ENCODE measurements at regions not wholly inside any gene's neighbourhood (a gene's known extent, or its start where the extent isn't known, plus 50 kb on each side); places are given as distances from the start of the nearest gene placed in this dataset.

DNA sequence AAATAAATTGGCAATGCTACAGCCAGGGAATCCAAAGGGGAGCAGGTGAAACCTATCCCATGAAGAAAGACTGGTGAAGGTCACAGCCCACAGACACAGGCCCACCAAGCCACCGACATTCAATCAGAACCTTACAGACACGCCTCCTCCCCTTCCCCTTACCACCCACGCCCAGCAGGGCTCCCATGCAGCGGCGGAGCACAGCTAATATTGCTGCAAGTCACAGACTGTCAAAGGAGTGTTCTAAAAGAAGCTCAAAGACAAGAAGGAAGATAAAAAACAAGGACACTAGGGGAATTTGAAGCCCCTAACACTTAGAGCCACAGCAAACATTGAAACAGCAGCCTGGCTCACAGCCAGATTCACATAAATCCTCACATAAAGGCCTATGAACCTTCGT lies 91.2 kb downstream of the MED10 start:
- H4K20me1 ChIP-seq (replicated peaks; ENCODE audit: control insufficient read depth, extremely low read depth, insufficient read depth, low read length) = no peaks in the 10 kb centered on the region
- FAIRE-seq = no peak
- CTCF ChIA-PET = no interaction called here

More for the DNA sequence above, 91.2 kb downstream of the MED10 start:
- Histone ChIP-seq H3K79me2 (ENCODE audit: control insufficient read depth, insufficient read depth, low read length) (no peaks in the 10 kb centered on the region), H3K9ac (replicated peaks; ENCODE audit: extremely low read depth, insufficient read depth, low read length) (no peak overlapping the region), H3K27me3 (ENCODE audit: control insufficient read depth in 2 of 2, insufficient read depth in 2 of 2, low read length in 2 of 2) (no peaks in the 10 kb centered on the region), H3K9me3 (replicated peaks; ENCODE audit: control insufficient read depth, insufficient read depth, low read length) (no peaks in the 10 kb centered on the region), H3K36me3 (ENCODE audit: control insufficient read depth in 2 of 2, extremely low read depth in 1 of 2, insufficient read depth in 2 of 2, low read length in 2 of 2) (no peaks in the 10 kb centered on the region), H3K4me3 (replicated peaks in 1 of 3; ENCODE audit: insufficient read depth in 1 of 3, low read depth in 1 of 3, low read length in 3 of 3) (no peak overlapping the region), H3K4me1 (ENCODE audit: control insufficient read depth, extremely low read depth, insufficient read depth, low read length) (no peaks in the 10 kb centered on the region), H2AFZ (ENCODE audit: low read depth, low read length) (no peak overlapping the region), H3K27ac (ENCODE audit: insufficient read depth, low read depth, low read length) (no peak overlapping the region), H3K4me2 (ENCODE audit: insufficient read depth, low read length) (no peak overlapping the region), H3K9me1 (replicated peaks; ENCODE audit: control insufficient read depth, extremely low read depth, insufficient read depth, low read length) (no peaks in the 10 kb centered on the region)
- TF ChIP-seq JUN (IDR thresholded peaks at IDR 0.05; ENCODE audit: borderline replicate concordance, insufficient read depth, insufficient read length, low read depth) = no peak
- TF ChIP-seq, protein P1, sequence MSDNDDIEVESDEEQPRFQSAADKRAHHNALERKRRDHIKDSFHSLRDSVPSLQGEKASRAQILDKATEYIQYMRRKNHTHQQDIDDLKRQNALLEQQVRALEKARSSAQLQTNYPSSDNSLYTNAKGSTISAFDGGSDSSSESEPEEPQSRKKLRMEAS (IDR thresholded peaks at IDR 0.05; ENCODE audit: insufficient read depth, insufficient read length) = no peak
- TF ChIP-seq POLR2A (IDR thresholded peaks at IDR 0.05; ENCODE audit: low read depth, low read length) = no peak
- TF ChIP-seq MYC (IDR thresholded peaks at IDR 0.05; ENCODE audit: low read depth, low read length) = no peak
- TF ChIP-seq POLR2AphosphoS5 (IDR thresholded peaks at IDR 0.05; ENCODE audit: insufficient read depth, low read depth, low read length) = no peak
- no peak for TF ChIP-seq EZH2 (IDR thresholded peaks at IDR 0.05; ENCODE audit: borderline replicate concordance, low read depth, low read length, severe bottlenecking)
- TF ChIP-seq, protein P2, sequence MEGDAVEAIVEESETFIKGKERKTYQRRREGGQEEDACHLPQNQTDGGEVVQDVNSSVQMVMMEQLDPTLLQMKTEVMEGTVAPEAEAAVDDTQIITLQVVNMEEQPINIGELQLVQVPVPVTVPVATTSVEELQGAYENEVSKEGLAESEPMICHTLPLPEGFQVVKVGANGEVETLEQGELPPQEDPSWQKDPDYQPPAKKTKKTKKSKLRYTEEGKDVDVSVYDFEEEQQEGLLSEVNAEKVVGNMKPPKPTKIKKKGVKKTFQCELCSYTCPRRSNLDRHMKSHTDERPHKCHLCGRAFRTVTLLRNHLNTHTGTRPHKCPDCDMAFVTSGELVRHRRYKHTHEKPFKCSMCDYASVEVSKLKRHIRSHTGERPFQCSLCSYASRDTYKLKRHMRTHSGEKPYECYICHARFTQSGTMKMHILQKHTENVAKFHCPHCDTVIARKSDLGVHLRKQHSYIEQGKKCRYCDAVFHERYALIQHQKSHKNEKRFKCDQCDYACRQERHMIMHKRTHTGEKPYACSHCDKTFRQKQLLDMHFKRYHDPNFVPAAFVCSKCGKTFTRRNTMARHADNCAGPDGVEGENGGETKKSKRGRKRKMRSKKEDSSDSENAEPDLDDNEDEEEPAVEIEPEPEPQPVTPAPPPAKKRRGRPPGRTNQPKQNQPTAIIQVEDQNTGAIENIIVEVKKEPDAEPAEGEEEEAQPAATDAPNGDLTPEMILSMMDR (IDR thresholded peaks at IDR 0.05; ENCODE audit: extremely low read depth in 1 of 2, insufficient read depth in 1 of 2, low read depth in 1 of 2, low read length in 2 of 2) = no peak
- TF ChIP-seq GATA2 (IDR thresholded peaks at IDR 0.05; ENCODE audit: insufficient read depth, insufficient read length, low read depth, low read length) = no peak
- TF ChIP-seq FOS (IDR thresholded peaks at IDR 0.05; ENCODE audit: borderline replicate concordance, insufficient read depth, low read length) = no peak
- no peak for DNase-seq (ENCODE audit: low read depth, low spot score)
- POLR2A ChIA-PET = no interaction called here
- no TSS peak for BruUV-seq (replicated peaks)
- dilution Hi-C loops (cut with MboI; ENCODE audit: extremely low pct_ligation_motif_present, low sequenced_read_pairs) (no loop called here), intact Hi-C loops (cut with micrococcal nuclease) (no loop called here)
